K562 (cell line): ENCODE measurements at regions not wholly inside any gene's neighbourhood (a gene's known extent, or its start where the extent isn't known, plus 50 kb on each side); places are given as distances from the start of the nearest gene placed in this dataset.

ENCODE experiments used
- ATAC-seq: fragments of 200-7000 bp; cut with Tn5 transposase; 3 replicates; pipeline ENCODE4 v1.9.1; 2020; ENCODE audit warnings: moderate library complexity
- BruUV-seq: library from RNA; stranded (reverse); fragments of 400-500 nt; replicated peaks from 2 replicates; lab custom pipeline; 2021; lab: Mats Ljungman, UMichigan
- CTCF ChIA-PET: fragments of 300-600 bp; formaldehyde crosslinking; extraction: SDS; loops from one replicate; lab custom pipeline; 2021; ENCODE audit warnings: low intra/inter-chr PET ratio; lab: Yijun Ruan, JAX
- POLR2A ChIA-PET: fragments of 300-600, 350-650 bp; sonication (Branson Sonifier 250); formaldehyde crosslinking; extraction: SDS; loops from one replicate; lab custom pipeline; 2021; ENCODE audit warnings: antibody characterized with exemption, inconsistent platforms; lab: Yijun Ruan, JAX
- DNase-seq, 4 experiments: peaks; one replicate each; pipeline versions ENCODE4 v3.0.0 to v3.0.0-alpha.2; 2011 to 2018; ENCODE audit warnings: low spot score in 3 of 4, mixed read lengths in 3 of 4; ENCODE audit errors: extremely low read depth in 1 of 4
- FAIRE-seq: peaks from 2 replicates; lab custom pipeline; 2011; peaks lifted over from hg19 to GRCh38; lab: Jason Lieb, UNC
- H2AFZ ChIP-seq: 2 replicates; pipeline ENCODE4 v1.6.0; 2011; ENCODE audit warnings: low read depth, low read length, control low read depth, inconsistent platforms
- H3K27ac ChIP-seq: fragments of 200-600 bp; 3 replicates; pipeline ENCODE4 v1.8.0; 2011; ENCODE audit warnings: low read depth, mild to moderate bottlenecking, control low read depth, inconsistent platforms, low read length, moderate library complexity, mixed read lengths; ENCODE audit errors: extremely low read depth
- H3K27me3 ChIP-seq, 2 experiments: fragments of 300-600 bp in 1 of 2; 2 replicates in 1 of 2; 3 replicates in 1 of 2; pipeline versions ENCODE4 v1.6.0 to v1.8.0; 2011; ENCODE audit warnings: inconsistent platforms in 2 of 2, low read length in 2 of 2, mild to moderate bottlenecking in 1 of 2, mixed read lengths in 1 of 2, moderate library complexity in 1 of 2; ENCODE audit not compliant: control insufficient read depth in 2 of 2, insufficient read depth in 2 of 2
- H3K36me3 ChIP-seq: fragments of 300-600 bp; 3 replicates; pipeline ENCODE4 v1.8.0; 2011; ENCODE audit warnings: mild to moderate bottlenecking, low read length, inconsistent platforms; ENCODE audit not compliant: control insufficient read depth, insufficient read depth
- H3K4me1 ChIP-seq, 2 experiments: fragments of 200-600 bp in 1 of 2; replicated peaks in 1 of 2; 2 replicates in 1 of 2; 3 replicates in 1 of 2; pipeline versions ENCODE4 v1.5.1 to v1.8.0; 2011; ENCODE audit warnings: inconsistent platforms in 2 of 2, low read length in 2 of 2, mild to moderate bottlenecking in 1 of 2, mixed read lengths in 1 of 2, moderate library complexity in 1 of 2; ENCODE audit not compliant: control insufficient read depth in 2 of 2, insufficient read depth in 2 of 2
- H3K4me2 ChIP-seq: 2 replicates; pipeline ENCODE4 v1.6.1; 2011; ENCODE audit warnings: low read length, control low read depth, inconsistent platforms, mixed read lengths; ENCODE audit not compliant: insufficient read depth
- H3K4me3 ChIP-seq: fragments of 200-600 bp; sonication (generic), shearing (Covaris generic); 2 replicates; pipeline ENCODE4 v1.5.1; 2016; ENCODE audit warnings: control low read depth, inconsistent platforms
- H3K79me2 ChIP-seq: fragments of 200-600 bp; 3 replicates; pipeline ENCODE4 v1.8.0; 2011; ENCODE audit warnings: low read length, inconsistent platforms; ENCODE audit not compliant: control insufficient read depth, insufficient read depth
- H3K9ac ChIP-seq, 2 experiments: 2 replicates each; pipeline versions ENCODE4 v1.6.0 to v1.6.1; 2011; ENCODE audit warnings: low read depth in 2 of 2, low read length in 2 of 2, control low read depth in 1 of 2, inconsistent platforms in 1 of 2, mild to moderate bottlenecking in 1 of 2, mixed read lengths in 1 of 2; ENCODE audit not compliant: insufficient read depth in 1 of 2
- H3K9me1 ChIP-seq: one replicate; pipeline ENCODE4 v1.6.0; 2011; ENCODE audit warnings: inconsistent platforms, mild to moderate bottlenecking, low read length, moderate library complexity; ENCODE audit not compliant: control insufficient read depth, insufficient read depth
- H3K9me3 ChIP-seq: replicated peaks from 2 replicates; pipeline ENCODE4 v1.5.1; 2011; ENCODE audit warnings: low read depth, low read length, inconsistent platforms; ENCODE audit not compliant: control insufficient read depth, insufficient read depth
- H4K20me1 ChIP-seq: replicated peaks from 2 replicates; pipeline ENCODE4 v1.6.1; 2011; ENCODE audit warnings: low read length, inconsistent platforms, mixed read lengths; ENCODE audit not compliant: control insufficient read depth, insufficient read depth
- BRD9 ChIP-seq: fragments of 450-650 bp; IDR thresholded peaks from 2 replicates; pipeline ENCODE4 v1.6.1; 2018; ENCODE audit warnings: low read depth; ENCODE audit not compliant: partially characterized antibody
- CC2D1A ChIP-seq: fragments of 450-650 bp; IDR thresholded peaks from 2 replicates; pipeline ENCODE4 v1.6.1; 2017; ENCODE audit warnings: mild to moderate bottlenecking
- CGGBP1 ChIP-seq: fragments of 250-450 bp; sonication (Bioruptor Pico); IDR thresholded peaks from 2 replicates; pipeline ENCODE4 v1.9.0; 2021; ENCODE audit warnings: mild to moderate bottlenecking
- DACH1 ChIP-seq: fragments of 450-650 bp; IDR thresholded peaks from 2 replicates; pipeline ENCODE4 v1.6.1; 2018; ENCODE audit not compliant: partially characterized antibody
- EGR1 ChIP-seq: fragments of 450-650 bp; conservative IDR thresholded peaks from 2 replicates; pipeline ENCODE4 v1.6.1; 2017; ENCODE audit warnings: mild to moderate bottlenecking
- EHMT2 ChIP-seq: fragments of 450-650 bp; IDR thresholded peaks from 2 replicates; pipeline ENCODE4 v1.6.1; 2018; ENCODE audit warnings: antibody characterized with exemption
- MECOM ChIP-seq: fragments of 250-450 bp; sonication (Bioruptor Pico); IDR thresholded peaks from 2 replicates; pipeline ENCODE4 v1.8.0; 2022; ENCODE audit warnings: inconsistent platforms
- POLR2B ChIP-seq: fragments of 450-650 bp; IDR thresholded peaks from 2 replicates; pipeline ENCODE4 v1.6.1; 2018; ENCODE audit warnings: low read depth; ENCODE audit not compliant: partially characterized antibody
- RBFOX2 ChIP-seq: fragments of 200-400 bp; formaldehyde crosslinking; IDR thresholded peaks from 2 replicates; pipeline ENCODE4 v1.6.1; 2017; ENCODE audit warnings: low read depth, mild to moderate bottlenecking, low read length, moderate library complexity
- RFX7 ChIP-seq: fragments of 250-450 bp; sonication (Bioruptor Pico); IDR thresholded peaks from 2 replicates; pipeline ENCODE4 v1.5.1; 2021; ENCODE audit warnings: mild to moderate bottlenecking
- TCF3 ChIP-seq: sonication (generic); formaldehyde crosslinking; IDR thresholded peaks from 2 replicates; pipeline ENCODE4 v1.4.0; 2020; ENCODE audit warnings: mild to moderate bottlenecking, missing genetic modification reagents
- ZBTB5 ChIP-seq: fragments of 450-650 bp; IDR thresholded peaks from 2 replicates; pipeline ENCODE4 v1.6.1; 2017; ENCODE audit warnings: antibody characterized with exemption
- ZNF143 ChIP-seq: sonication (generic); formaldehyde crosslinking; IDR thresholded peaks from 2 replicates; pipeline ENCODE4 v1.9.0; 2022; ENCODE audit warnings: mild to moderate bottlenecking, missing genetic modification reagents
- ZNF280B ChIP-seq: fragments of 250-450 bp; sonication (Bioruptor Pico); IDR thresholded peaks from 2 replicates; pipeline ENCODE4 v1.5.1; 2021; ENCODE audit warnings: mild to moderate bottlenecking
- ZNF398 ChIP-seq: fragments of 250-450 bp; sonication (Bioruptor Pico); IDR thresholded peaks from 2 replicates; pipeline ENCODE4 v1.8.0; 2021; ENCODE audit warnings: moderate library complexity, mild to moderate bottlenecking, inconsistent platforms
- ZNF76 ChIP-seq: fragments of 250-450 bp; sonication (Bioruptor Pico); IDR thresholded peaks from 2 replicates; pipeline ENCODE4 v1.4.0; 2020; ENCODE audit warnings: mild to moderate bottlenecking, moderate library complexity, borderline replicate concordance
- whole genome bisulfite sequencing: fragments of 100-300 bp; shearing (Covaris generic); methylation state at CpG from one replicate; pipeline ENCODE4 v1.1.6; 2016; ENCODE audit warnings: low coverage, mixed read lengths; ENCODE audit not compliant: insufficient coverage; ENCODE audit errors: missing lambda C conversion rate; 5-methylcytosine and 5-hydroxymethylcytosine counted together
- in situ Hi-C: fragments of 300-500 bp; cut with MboI; formaldehyde crosslinking; loops from 4 replicates; pipeline ENCODE4 v1.15.0; 2018; ENCODE audit warnings: inconsistent platforms, mixed read lengths
- intact Hi-C: fragments of 100-400 bp; cut with micrococcal nuclease; formaldehyde crosslinking; loops from 2 replicates; pipeline ENCODE4 v1.14.2; 2022

GRCh38 chr16:17972460-17972943 lies 364.0 kb downstream of the NPIPA8 start:
- 21% methylated on average over 11 of the region's 15 CpGs for WGBS
- no peak for FAIRE-seq
- in situ Hi-C loops = no loop called here

More at GRCh38 chr16:17972460-17972943, 364.0 kb downstream of the NPIPA8 start:
- no peaks in the 10 kb centered on the region for H3K4me1 ChIP-seq
- no peaks in the 10 kb centered on the region for H3K9me3 ChIP-seq
- no peak overlapping the region for H3K4me2 ChIP-seq
- POLR2A ChIA-PET = no interaction called here
- no peaks in the 10 kb centered on the region for H3K9me1 ChIP-seq
- H3K79me2 ChIP-seq = no peaks in the 10 kb centered on the region
- no TSS peak for BruUV-seq
- no peaks in the 10 kb centered on the region for H4K20me1 ChIP-seq
- H3K27ac ChIP-seq = no peak overlapping the region
- intact Hi-C loops = no loop called here
- ATAC-seq = no peak
- H2AFZ ChIP-seq = no peak overlapping the region
- TF ChIP-seq ZNF76 (CRISPR knock-in tag) = no peak
- TF ChIP-seq ZBTB5 = no peak
- TF ChIP-seq ZNF398 (CRISPR knock-in tag) = no peak
- TF ChIP-seq CC2D1A = no peak
- TF ChIP-seq CGGBP1 (CRISPR knock-in tag) = no peak
- TF ChIP-seq ZNF280B (CRISPR knock-in tag) = no peak
- no peak for TF ChIP-seq POLR2B
- no peak for TF ChIP-seq EGR1
- TF ChIP-seq DACH1 = no peak
- TF ChIP-seq ZNF143 = no peak
- TF ChIP-seq EHMT2 = no peak
- no peak for TF ChIP-seq BRD9
- TF ChIP-seq RBFOX2 = no peak
- no peak for TF ChIP-seq MECOM (CRISPR knock-in tag)
- TF ChIP-seq TCF3 (CRISPR knock-in tag) = no peak
- TF ChIP-seq RFX7 (CRISPR knock-in tag) = no peak
- TF ChIP-seq, all 486 proteins: peak for 0
- Histone ChIP-seq H3K36me3 (peaks cover 6% of the 10 kb centered on the region; the same call in 2 of the 3 replicates), H3K4me3 (no peak overlapping the region), H3K27me3 (no peaks in the 10 kb centered on the region), H3K9ac (no peak overlapping the region)
- DNase-seq = no peak
- CTCF ChIA-PET = no interaction called here
